PC-9 (cell line): ENCODE measurements at regions not wholly inside any gene's neighbourhood (a gene's known extent, or its start where the extent isn't known, plus 50 kb on each side); places are given as distances from the start of the nearest gene placed in this dataset.
A peak's percentile ranks its signal among the peaks of the same experiment; 100 is the strongest.

ENCODE experiments used
- BruUV-seq: library from RNA; stranded (reverse); fragments of 400-500 nt; replicated peaks from 2 replicates; lab custom pipeline; 2021; lab: Mats Ljungman, UMichigan
- CTCF ChIA-PET: fragments of 300-600 bp; sonication (Branson Sonifier 250); formaldehyde crosslinking; loops from one replicate; lab custom pipeline; 2022; ENCODE audit warnings: antibody characterized with exemption; lab: Charles Lee
- POLR2A ChIA-PET: fragments of 300-600 bp; sonication (Branson Sonifier 250); formaldehyde crosslinking; loops from one replicate; lab custom pipeline; 2022; ENCODE audit warnings: antibody characterized with exemption; ENCODE audit not compliant: unreplicated experiment; lab: Charles Lee
- DNase-seq, 2 experiments: peaks; one replicate each; pipeline versions ENCODE4 v3.0.0 to v3.0.0-alpha.2; 2015 to 2022; ENCODE audit warnings: mixed read lengths in 1 of 2
- H2AFZ ChIP-seq: fragments of 200-600 bp; sonication (generic); 2 replicates; pipeline ENCODE4 v1.8.1; 2017; ENCODE audit warnings: antibody characterized with exemption
- H3F3A ChIP-seq: fragments of 200-600 bp; sonication (generic); 2 replicates; pipeline ENCODE4 v1.8.1; 2017; ENCODE audit warnings: antibody characterized with exemption, mild to moderate bottlenecking, low read depth; ENCODE audit not compliant: insufficient read depth
- H3K27ac ChIP-seq: fragments of 200-600 bp; sonication (generic); 2 replicates; pipeline ENCODE4 v1.6.1; 2016; ENCODE audit warnings: mixed run types
- H3K27me3 ChIP-seq: fragments of 200-600 bp; sonication (generic); 2 replicates; pipeline ENCODE4 v1.6.1; 2016; ENCODE audit warnings: low read depth, mixed run types; ENCODE audit not compliant: insufficient read depth
- H3K36me3 ChIP-seq: fragments of 200-600 bp; sonication (generic); 2 replicates; pipeline ENCODE4 v1.6.1; 2016; ENCODE audit warnings: low read depth, mixed run types
- H3K4me1 ChIP-seq: fragments of 200-600 bp; sonication (generic); replicated peaks from 2 replicates; pipeline ENCODE4 v1.6.1; 2016; ENCODE audit warnings: mixed run types; ENCODE audit not compliant: insufficient read depth
- H3K4me2 ChIP-seq: fragments of 200-600 bp; sonication (generic); 2 replicates; pipeline ENCODE4 v1.6.1; 2017; ENCODE audit warnings: mixed run types
- H3K4me3 ChIP-seq: fragments of 200-600 bp; sonication (generic); 2 replicates; pipeline ENCODE4 v1.6.1; 2016; ENCODE audit warnings: mixed run types
- H3K79me2 ChIP-seq: fragments of 200-600 bp; sonication (generic); 2 replicates; pipeline ENCODE4 v1.6.1; 2017; ENCODE audit warnings: low read depth, mixed run types
- H3K9me2 ChIP-seq: fragments of 200-600 bp; sonication (generic); 2 replicates; pipeline ENCODE4 v1.8.1; 2017; ENCODE audit warnings: mild to moderate bottlenecking; ENCODE audit not compliant: insufficient read depth
- H3K9me3 ChIP-seq: fragments of 200-600 bp; sonication (generic); 2 replicates; pipeline ENCODE4 v1.8.1; 2016; ENCODE audit warnings: low read depth; ENCODE audit not compliant: insufficient read depth
- H4K20me1 ChIP-seq: fragments of 200-600 bp; sonication (generic); 2 replicates; pipeline ENCODE4 v1.8.1; 2017; ENCODE audit not compliant: insufficient read depth
- CTCF ChIP-seq: fragments of 200-600 bp; sonication (generic); conservative IDR thresholded peaks from 2 replicates; pipeline ENCODE4 v1.6.1; 2017; ENCODE audit warnings: mixed run types, antibody characterized with exemption, mild to moderate bottlenecking, moderate library complexity
- EZH2 ChIP-seq: fragments of 200-600 bp; sonication (generic); IDR thresholded peaks from 2 replicates; pipeline ENCODE4 v1.8.0; 2017; ENCODE audit warnings: antibody characterized with exemption, low read depth
- intact Hi-C: fragments of 100-400 bp; cut with micrococcal nuclease; formaldehyde crosslinking; loops from one replicate; pipeline ENCODE4 v1.10.0; 2022; ENCODE audit not compliant: unreplicated experiment

GRCh38 chr13:103794526-103794925 is 728.3 kb upstream of the SLC10A2 start:
- no TSS peak for BruUV-seq
- Histone ChIP-seq H3K4me2 (no peak overlapping the region), H3K4me3 (no peak overlapping the region), H3K79me2 (no peaks in the 10 kb centered on the region), H3K4me1 (no peaks in the 10 kb centered on the region), H3K36me3 (no peaks in the 10 kb centered on the region), H4K20me1 (no peaks in the 10 kb centered on the region), H3K27me3 (no peaks in the 10 kb centered on the region), H3K27ac (no peak overlapping the region), H3F3A (no peaks in the 10 kb centered on the region), H3K9me2 (no peaks in the 10 kb centered on the region), H3K9me3 (no peaks in the 10 kb centered on the region; the same call in 1 of the 2 replicates), H2AFZ (no peak overlapping the region)
- TF ChIP-seq CTCF (no peak), EZH2 (no peak)
- intact Hi-C loops, result no loop called here
- CTCF ChIA-PET, result no interaction called here
- no peak for DNase-seq
- POLR2A ChIA-PET, result no interaction called here

GRCh38 chr13:103788061-103788652 is 721.9 kb upstream of the SLC10A2 start:
- no peak overlapping the region for H3K4me3 ChIP-seq
- CTCF ChIA-PET, result no interaction called here
- intact Hi-C loops, result no loop called here
- no peaks in the 10 kb centered on the region for H3K27me3 ChIP-seq
- H3K4me1 ChIP-seq, result no peaks in the 10 kb centered on the region
- no peak overlapping the region for H3K4me2 ChIP-seq
- no peaks in the 10 kb centered on the region for H3K79me2 ChIP-seq
- POLR2A ChIA-PET, result no interaction called here
- TF ChIP-seq EZH2 (no peak), CTCF (peak; percentile 56; the same call in 1 of the 2 replicates)
- H3K36me3 ChIP-seq, result no peaks in the 10 kb centered on the region
- no peaks in the 10 kb centered on the region; the same call in 1 of the 2 replicates for H3K9me3 ChIP-seq
- no peak overlapping the region for H3K27ac ChIP-seq
- H4K20me1 ChIP-seq, result no peaks in the 10 kb centered on the region
- H3K9me2 ChIP-seq, result no peaks in the 10 kb centered on the region
- BruUV-seq, result no TSS peak
- peak in 1 of 2 experiments; percentile 8 for DNase-seq
- H3F3A ChIP-seq, result no peaks in the 10 kb centered on the region
- no peak overlapping the region for H2AFZ ChIP-seq

GRCh38 chr13:103772576-103772975 is 706.4 kb upstream of the SLC10A2 start:
- Histone ChIP-seq H3K4me2 (no peak overlapping the region), H3K9me2 (no peaks in the 10 kb centered on the region), H3F3A (no peaks in the 10 kb centered on the region), H3K79me2 (no peaks in the 10 kb centered on the region), H2AFZ (no peak overlapping the region), H4K20me1 (no peaks in the 10 kb centered on the region), H3K4me3 (no peak overlapping the region), H3K27ac (no peak overlapping the region), H3K36me3 (no peaks in the 10 kb centered on the region), H3K4me1 (no peaks in the 10 kb centered on the region), H3K9me3 (peaks cover 6% of the 10 kb centered on the region; the same call in 1 of the 2 replicates), H3K27me3 (no peaks in the 10 kb centered on the region)
- no peak for TF ChIP-seq CTCF
- no peak for TF ChIP-seq EZH2
- intact Hi-C loops, result no loop called here
- DNase-seq, result no peak
- ChIA-PET POLR2A (no interaction called here), CTCF (no interaction called here)
- BruUV-seq, result no TSS peak
